ENCODE measurements at regions not wholly inside any gene's neighbourhood (a gene's known extent, or its start where the extent isn't known, plus 50 kb on each side); places are given as distances from the start of the nearest gene placed in this dataset.

- no peak for TF ChIP-seq POLR2A (IDR thresholded peaks at IDR 0.05)
- TF ChIP-seq, protein P1, sequence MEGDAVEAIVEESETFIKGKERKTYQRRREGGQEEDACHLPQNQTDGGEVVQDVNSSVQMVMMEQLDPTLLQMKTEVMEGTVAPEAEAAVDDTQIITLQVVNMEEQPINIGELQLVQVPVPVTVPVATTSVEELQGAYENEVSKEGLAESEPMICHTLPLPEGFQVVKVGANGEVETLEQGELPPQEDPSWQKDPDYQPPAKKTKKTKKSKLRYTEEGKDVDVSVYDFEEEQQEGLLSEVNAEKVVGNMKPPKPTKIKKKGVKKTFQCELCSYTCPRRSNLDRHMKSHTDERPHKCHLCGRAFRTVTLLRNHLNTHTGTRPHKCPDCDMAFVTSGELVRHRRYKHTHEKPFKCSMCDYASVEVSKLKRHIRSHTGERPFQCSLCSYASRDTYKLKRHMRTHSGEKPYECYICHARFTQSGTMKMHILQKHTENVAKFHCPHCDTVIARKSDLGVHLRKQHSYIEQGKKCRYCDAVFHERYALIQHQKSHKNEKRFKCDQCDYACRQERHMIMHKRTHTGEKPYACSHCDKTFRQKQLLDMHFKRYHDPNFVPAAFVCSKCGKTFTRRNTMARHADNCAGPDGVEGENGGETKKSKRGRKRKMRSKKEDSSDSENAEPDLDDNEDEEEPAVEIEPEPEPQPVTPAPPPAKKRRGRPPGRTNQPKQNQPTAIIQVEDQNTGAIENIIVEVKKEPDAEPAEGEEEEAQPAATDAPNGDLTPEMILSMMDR (IDR thresholded peaks at IDR 0.05): no peak
These were observed 393.2 kb downstream of the TMEM121 start for GRCh38 chr14:105919458-105920150.

All from testis (tissue), 2 donors.